H9 (cell line): ENCODE measurements at regions not wholly inside any gene's neighbourhood (a gene's known extent, or its start where the extent isn't known, plus 50 kb on each side); places are given as distances from the start of the nearest gene placed in this dataset.

Source experiments
- DNase-seq: peaks from one replicate; pipeline ENCODE4 v3.0.0-alpha.2; 2017
- H2AFZ ChIP-seq: one replicate; pipeline ENCODE4 v1.6.1; 2013; ENCODE audit warnings: mild to moderate bottlenecking, low read length, control low read depth, moderate library complexity
- H2AK5ac ChIP-seq: 2 replicates; pipeline ENCODE4 v1.6.1; 2013; ENCODE audit warnings: low read length, control low read depth, mixed read lengths; ENCODE audit not compliant: insufficient read length
- H2BK120ac ChIP-seq: one replicate; pipeline ENCODE4 v1.6.1; 2013; ENCODE audit warnings: low read depth, mild to moderate bottlenecking, low read length, control low read depth, inconsistent platforms; ENCODE audit not compliant: poor library complexity, severe bottlenecking
- H2BK12ac ChIP-seq: 2 replicates; pipeline ENCODE4 v1.6.1; 2013; ENCODE audit warnings: low read length, control low read depth, mixed read lengths, low read depth; ENCODE audit not compliant: insufficient read length
- H2BK15ac ChIP-seq: 2 replicates; pipeline ENCODE4 v1.6.1; 2013; ENCODE audit warnings: low read depth, low read length, control low read depth
- H2BK20ac ChIP-seq: one replicate; pipeline ENCODE4 v1.6.1; 2013; ENCODE audit warnings: low read depth, mild to moderate bottlenecking, low read length, control low read depth, inconsistent platforms; ENCODE audit not compliant: poor library complexity, severe bottlenecking
- H2BK5ac ChIP-seq: 2 replicates; pipeline ENCODE4 v1.6.1; 2013; ENCODE audit warnings: low read length, control low read depth, mixed read lengths; ENCODE audit not compliant: insufficient read length
- H3K14ac ChIP-seq: 2 replicates; pipeline ENCODE4 v1.6.1; 2013; ENCODE audit warnings: low read length, control low read depth; ENCODE audit not compliant: insufficient read depth
- H3K18ac ChIP-seq: 2 replicates; pipeline ENCODE4 v1.6.1; 2013; ENCODE audit warnings: low read depth, mild to moderate bottlenecking, mixed read lengths, low read length, control low read depth; ENCODE audit not compliant: insufficient read length
- H3K23ac ChIP-seq: 2 replicates; pipeline ENCODE4 v1.6.1; 2013; ENCODE audit warnings: low read length, control low read depth, mixed read lengths, low read depth; ENCODE audit not compliant: insufficient read length
- H3K23me2 ChIP-seq: 2 replicates; pipeline ENCODE4 v1.6.1; 2013; ENCODE audit warnings: low read depth, mild to moderate bottlenecking, mixed read lengths, low read length, control low read depth; ENCODE audit not compliant: insufficient read length, poor library complexity, severe bottlenecking
- H3K27ac ChIP-seq: 2 replicates; pipeline ENCODE4 v1.5.1; 2013; ENCODE audit warnings: low read length, control low read depth, mixed read lengths, low read depth; ENCODE audit not compliant: insufficient read length
- H3K27me3 ChIP-seq: 2 replicates; pipeline ENCODE4 v1.6.1; 2013; ENCODE audit warnings: low read length, control low read depth, inconsistent platforms; ENCODE audit not compliant: insufficient read depth
- H3K4ac ChIP-seq: 2 replicates; pipeline ENCODE4 v1.6.1; 2013; ENCODE audit warnings: low read depth, mild to moderate bottlenecking, control low read depth, inconsistent platforms, low read length, moderate library complexity
- H3K4me1 ChIP-seq: 2 replicates; pipeline ENCODE4 v1.6.1; 2013; ENCODE audit warnings: low read length, control low read depth, inconsistent platforms; ENCODE audit not compliant: insufficient read depth
- H3K4me2 ChIP-seq: 2 replicates; pipeline ENCODE4 v1.6.1; 2013; ENCODE audit warnings: low read length, control low read depth, mixed read lengths; ENCODE audit not compliant: insufficient read length, insufficient read depth
- H3K56ac ChIP-seq: 2 replicates; pipeline ENCODE4 v1.6.1; 2013; ENCODE audit warnings: low read depth, mild to moderate bottlenecking, mixed read lengths, low read length, control low read depth; ENCODE audit not compliant: insufficient read length
- H3K79me1 ChIP-seq: 2 replicates; pipeline ENCODE4 v1.6.1; 2013; ENCODE audit warnings: low read depth, mild to moderate bottlenecking, moderate library complexity, low read length, control low read depth, inconsistent platforms; ENCODE audit not compliant: insufficient read depth, poor library complexity, severe bottlenecking
- H3K79me2 ChIP-seq: 2 replicates; pipeline ENCODE4 v1.6.1; 2013; ENCODE audit warnings: low read length, control low read depth, inconsistent platforms; ENCODE audit not compliant: insufficient read depth
- H3K9ac ChIP-seq: 2 replicates; pipeline ENCODE4 v1.6.1; 2013; ENCODE audit warnings: low read length, control low read depth, mixed read lengths; ENCODE audit not compliant: insufficient read length; ENCODE audit errors: extremely low read depth
- H3K9me3 ChIP-seq: one replicate; pipeline ENCODE4 v1.6.1; 2013; ENCODE audit warnings: low read depth, low read length, inconsistent platforms; ENCODE audit not compliant: control insufficient read depth
- H3T11ph ChIP-seq: one replicate; pipeline ENCODE4 v1.6.1; 2013; ENCODE audit warnings: mild to moderate bottlenecking, low read length, control low read depth, inconsistent platforms
- H4K20me1 ChIP-seq: one replicate; pipeline ENCODE4 v1.6.1; 2013; ENCODE audit not compliant: control insufficient read depth, insufficient read length, insufficient read depth
- H4K5ac ChIP-seq: 2 replicates; pipeline ENCODE4 v1.6.1; 2013; ENCODE audit warnings: low read depth, mild to moderate bottlenecking, mixed read lengths, low read length, control low read depth; ENCODE audit not compliant: insufficient read length
- H4K8ac ChIP-seq: replicated peaks from 2 replicates; pipeline ENCODE4 v1.6.1; 2013; ENCODE audit warnings: low read length, control low read depth, mixed read lengths, low read depth; ENCODE audit not compliant: insufficient read length
- H4K91ac ChIP-seq: 2 replicates; pipeline ENCODE4 v1.6.1; 2013; ENCODE audit warnings: low read depth, mild to moderate bottlenecking, moderate library complexity, mixed read lengths, low read length, control low read depth; ENCODE audit not compliant: insufficient read length
- H3K27ac Mint-ChIP-seq, 3 experiments: 2 replicates in 2 of 3; 3 replicates in 1 of 3; pipeline ENCODE4 v1.8.0; 2020 to 2021; ENCODE audit warnings: mixed read lengths in 3 of 3, mild to moderate bottlenecking in 1 of 3, moderate library complexity in 1 of 3
- H3K27me3 Mint-ChIP-seq: 2 replicates; pipeline ENCODE4 v1.8.0; 2021; ENCODE audit warnings: low read depth, mild to moderate bottlenecking, moderate library complexity, mixed read lengths
- H3K36me3 Mint-ChIP-seq, 3 experiments: 2 replicates in 2 of 3; 3 replicates in 1 of 3; pipeline ENCODE4 v1.8.0; 2020 to 2021; ENCODE audit warnings: low read depth in 3 of 3, mixed read lengths in 3 of 3; ENCODE audit not compliant: insufficient read depth in 1 of 3
- H3K4me1 Mint-ChIP-seq, 2 experiments: 2 replicates each; pipeline ENCODE4 v1.8.0; 2020; ENCODE audit warnings: mixed read lengths in 2 of 2
- H3K4me3 Mint-ChIP-seq, 2 experiments: 2 replicates in 1 of 2; 3 replicates in 1 of 2; pipeline ENCODE4 v1.8.0; 2020 to 2021; ENCODE audit warnings: mild to moderate bottlenecking in 2 of 2, mixed read lengths in 2 of 2, moderate library complexity in 1 of 2
- H3K9me3 Mint-ChIP-seq, 2 experiments: 2 replicates in 1 of 2; 3 replicates in 1 of 2; pipeline ENCODE4 v1.8.0; 2020; ENCODE audit warnings: mild to moderate bottlenecking in 2 of 2, mixed read lengths in 2 of 2, moderate library complexity in 1 of 2
- CTCF ChIP-seq: fragments of 200-600 bp; sonication (generic); conservative IDR thresholded peaks from 3 replicates; pipeline ENCODE4 v1.8.0; 2021; ENCODE audit warnings: antibody characterized with exemption, mild to moderate bottlenecking
- WGBS: extraction: QIAGEN DNeasy Blood & Tissue Kit; methylation state at CpG from one replicate; pipeline ENCODE4 v1.1.7; 2013; ENCODE audit warnings: missing lambda C conversion rate, low lambda C conversion rate, mixed read lengths; ENCODE audit not compliant: insufficient read length; ENCODE audit errors: extremely low coverage; 5-methylcytosine and 5-hydroxymethylcytosine counted together

- H3K9me3 ChIP-seq, result no peaks in the 10 kb centered on the region
- TF ChIP-seq CTCF, result no peak
- Mint-ChIP-seq H3K9me3 (no peaks in the 10 kb centered on the region; a peak in 2 of 5 replicates), H3K4me1 (no peaks in the 10 kb centered on the region), H3K4me3 (no peak overlapping the region), H3K27ac (no peak overlapping the region), H3K36me3 (peaks cover 0 to 2% (median 0%) of the 10 kb centered on the region in 3 experiments; a peak in 2 of 7 replicates), H3K27me3 (peaks cover 4% of the 10 kb centered on the region)
- no peak overlapping the region for H4K5ac ChIP-seq
- H3K56ac ChIP-seq, result no peak overlapping the region
- 0 out of 2 replicates have a peak overlapping the region, but pooled peaks have one; percentile 17 for H2BK15ac ChIP-seq
- peak; percentile 12 for DNase-seq
- H2AFZ ChIP-seq, result no peak overlapping the region
- H2BK12ac ChIP-seq, result no peak overlapping the region
- no peaks in the 10 kb centered on the region for H4K20me1 ChIP-seq
- H3K9ac ChIP-seq, result no peak overlapping the region
- no peak overlapping the region for H3K4me2 ChIP-seq
- no peak overlapping the region for H4K91ac ChIP-seq
- H3K23ac ChIP-seq, result no peak overlapping the region
- no peak overlapping the region for H2AK5ac ChIP-seq
- WGBS, result no CpG with 5 or more reads among the region's 6 CpGs
- H3K14ac ChIP-seq, result no peak overlapping the region; the same call in 1 of the 2 replicates
- H3K23me2 ChIP-seq, result no peaks in the 10 kb centered on the region
- no peak overlapping the region for H3T11ph ChIP-seq
- no peaks in the 10 kb centered on the region for H3K4me1 ChIP-seq
- no peak overlapping the region for H3K4ac ChIP-seq
- no peak overlapping the region for H4K8ac ChIP-seq
- no peak overlapping the region for H2BK120ac ChIP-seq
- no peaks in the 10 kb centered on the region for H3K27me3 ChIP-seq
- H3K79me1 ChIP-seq, result no peaks in the 10 kb centered on the region
- H3K18ac ChIP-seq, result no peak overlapping the region
- H2BK5ac ChIP-seq, result no peak overlapping the region
- H3K79me2 ChIP-seq, result no peaks in the 10 kb centered on the region
- no peak overlapping the region for H2BK20ac ChIP-seq
- no peak overlapping the region for H3K27ac ChIP-seq
These were observed 154.1 kb upstream of the ETV3 start for GRCh38 chr1:157292302-157292701.
